ENCODE measurements at regions not wholly inside any gene's neighbourhood (a gene's known extent, or its start where the extent isn't known, plus 50 kb on each side); places are given as distances from the start of the nearest gene placed in this dataset.

DNA sequence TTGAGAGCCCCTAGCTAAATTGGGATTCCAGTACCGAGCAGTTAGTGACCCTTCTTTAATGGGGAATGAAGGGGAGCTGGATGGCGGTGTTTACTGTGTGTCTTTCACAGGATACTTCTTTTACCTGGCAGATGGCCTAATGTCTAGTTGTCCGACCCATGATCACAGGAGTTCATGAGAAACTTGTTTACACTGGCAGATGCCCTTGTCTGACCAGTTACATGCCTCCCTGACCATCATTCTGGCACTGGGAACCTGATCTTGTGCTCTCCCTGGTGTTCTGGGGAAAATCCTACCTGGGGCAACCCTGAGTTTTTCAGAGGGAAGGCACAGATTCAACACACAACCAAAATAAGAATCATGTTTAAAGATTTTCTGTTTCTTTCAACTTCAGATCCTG is 120.1 kb upstream of the SLC13A1 start:
- DNase-seq (ENCODE audit: low spot score in 2 of 2) = no peak
- intact Hi-C loops (cut with DNase I; ENCODE audit: low total_unique reads) = no loop called here
- H3K4me3 ChIP-seq (ENCODE audit: low read depth, poor library complexity, severe bottlenecking) = no peak overlapping the region
- WGBS, 2 donors = 81 to 87% methylated on average over 3 of the region's 3 CpGs
- TF ChIP-seq POLR2A (IDR thresholded peaks at IDR 0.05) = no peak
- TF ChIP-seq, protein P1, sequence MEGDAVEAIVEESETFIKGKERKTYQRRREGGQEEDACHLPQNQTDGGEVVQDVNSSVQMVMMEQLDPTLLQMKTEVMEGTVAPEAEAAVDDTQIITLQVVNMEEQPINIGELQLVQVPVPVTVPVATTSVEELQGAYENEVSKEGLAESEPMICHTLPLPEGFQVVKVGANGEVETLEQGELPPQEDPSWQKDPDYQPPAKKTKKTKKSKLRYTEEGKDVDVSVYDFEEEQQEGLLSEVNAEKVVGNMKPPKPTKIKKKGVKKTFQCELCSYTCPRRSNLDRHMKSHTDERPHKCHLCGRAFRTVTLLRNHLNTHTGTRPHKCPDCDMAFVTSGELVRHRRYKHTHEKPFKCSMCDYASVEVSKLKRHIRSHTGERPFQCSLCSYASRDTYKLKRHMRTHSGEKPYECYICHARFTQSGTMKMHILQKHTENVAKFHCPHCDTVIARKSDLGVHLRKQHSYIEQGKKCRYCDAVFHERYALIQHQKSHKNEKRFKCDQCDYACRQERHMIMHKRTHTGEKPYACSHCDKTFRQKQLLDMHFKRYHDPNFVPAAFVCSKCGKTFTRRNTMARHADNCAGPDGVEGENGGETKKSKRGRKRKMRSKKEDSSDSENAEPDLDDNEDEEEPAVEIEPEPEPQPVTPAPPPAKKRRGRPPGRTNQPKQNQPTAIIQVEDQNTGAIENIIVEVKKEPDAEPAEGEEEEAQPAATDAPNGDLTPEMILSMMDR (IDR thresholded peaks at IDR 0.05) = no peak

DNA sequence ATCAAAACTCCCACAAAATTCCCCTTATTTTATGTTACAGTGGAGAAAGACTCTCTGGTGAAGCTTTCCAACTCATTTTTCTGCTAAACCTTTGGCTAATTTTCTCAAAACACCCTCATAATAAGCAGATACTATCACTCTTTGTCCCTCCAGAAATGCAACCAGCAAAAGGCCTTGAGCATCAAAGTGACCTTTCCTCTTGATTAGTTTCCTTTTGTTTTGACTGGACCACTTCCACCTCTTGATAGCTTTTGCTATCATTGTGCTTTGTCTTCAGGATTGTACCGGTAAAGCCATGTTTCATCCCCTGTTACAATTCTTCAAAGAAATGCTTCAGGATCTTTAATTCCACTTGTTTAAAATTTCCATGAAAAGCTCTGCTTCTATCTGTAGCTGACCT is 115.1 kb upstream of the SLC13A1 start:
- H3K4me3 ChIP-seq (ENCODE audit: low read depth, poor library complexity, severe bottlenecking) = no peak overlapping the region
- DNase-seq (ENCODE audit: low spot score in 2 of 2) = no peak
- TF ChIP-seq POLR2A (IDR thresholded peaks at IDR 0.05) = no peak
- TF ChIP-seq, protein P1 (IDR thresholded peaks at IDR 0.05) = no peak
- intact Hi-C loops (cut with DNase I; ENCODE audit: low total_unique reads) = no loop called here
- WGBS, 2 donors = 67 to 81% methylated on average over 1 of the region's 1 CpG

DNA sequence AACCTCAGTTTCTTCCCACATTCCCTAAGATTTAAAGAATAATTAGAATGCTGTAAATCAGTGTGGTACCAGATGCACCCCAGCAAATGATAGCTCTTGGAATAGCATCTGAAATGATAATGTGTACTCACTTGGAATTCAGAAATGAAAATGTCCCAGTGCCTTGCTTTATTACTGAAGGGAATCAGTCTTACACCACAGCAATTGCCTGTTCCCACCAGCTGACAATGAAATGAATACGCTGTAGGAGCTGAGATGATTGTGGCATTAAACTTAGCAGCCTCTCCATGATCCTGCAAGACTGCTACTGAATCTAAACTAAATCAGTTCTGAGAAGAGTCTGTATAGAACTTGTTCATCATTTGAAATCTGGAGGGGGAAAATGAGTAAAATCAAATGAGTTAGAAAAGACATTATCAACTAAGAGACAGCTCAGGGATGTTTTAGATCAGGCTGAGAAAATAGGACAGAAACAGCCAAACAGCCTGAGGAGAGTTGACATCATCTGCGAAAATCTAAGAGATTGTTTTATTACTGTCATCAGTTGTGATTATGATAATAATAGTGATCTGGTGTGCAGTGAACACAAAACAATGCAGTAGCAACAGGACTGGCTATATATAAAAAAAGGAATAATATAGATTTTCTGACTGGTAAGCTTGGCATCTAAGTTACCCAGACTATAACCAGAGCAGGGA is 108.6 kb upstream of the SLC13A1 start:
- no peak for DNase-seq (ENCODE audit: low spot score in 2 of 2)
- intact Hi-C loops (cut with DNase I; ENCODE audit: low total_unique reads) = no loop called here
- 85 to 87% methylated on average over 2 of the region's 2 CpGs for WGBS, 2 donors
- H3K4me3 ChIP-seq (ENCODE audit: low read depth, poor library complexity, severe bottlenecking) = no peak overlapping the region
- no peak for TF ChIP-seq POLR2A (IDR thresholded peaks at IDR 0.05)
- TF ChIP-seq, protein P1 (IDR thresholded peaks at IDR 0.05) = no peak

DNA sequence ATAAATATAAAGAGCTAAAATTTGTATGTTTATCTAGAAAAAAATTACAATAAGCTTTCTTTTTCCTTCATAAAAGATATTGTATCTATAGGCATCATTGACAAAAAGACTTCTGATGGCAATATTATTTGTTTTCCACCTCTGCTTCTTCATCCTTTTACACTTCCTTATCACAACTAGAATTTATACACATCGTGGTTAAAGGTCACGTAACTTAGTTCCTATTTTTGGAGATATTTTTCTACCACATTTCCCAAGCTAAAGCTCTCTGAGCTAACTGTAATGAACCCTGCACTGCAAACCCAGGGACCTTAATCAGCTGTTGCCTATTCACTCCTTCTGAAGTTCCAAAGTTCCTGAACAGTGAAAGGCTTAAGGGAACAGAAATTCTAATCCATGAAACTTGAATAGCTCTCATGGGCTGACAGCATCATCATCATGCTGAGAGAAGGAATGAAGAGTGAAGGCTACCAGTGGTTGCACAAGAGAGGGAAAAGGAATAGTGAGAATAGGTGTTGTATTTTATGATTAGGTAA is 106.1 kb upstream of the SLC13A1 start:
- intact Hi-C loops (cut with DNase I; ENCODE audit: low total_unique reads) = no loop called here
- TF ChIP-seq, protein P1 (IDR thresholded peaks at IDR 0.05) = no peak
- TF ChIP-seq POLR2A (IDR thresholded peaks at IDR 0.05) = no peak
- no peak for DNase-seq (ENCODE audit: low spot score in 2 of 2)
- H3K4me3 ChIP-seq (ENCODE audit: low read depth, poor library complexity, severe bottlenecking) = no peak overlapping the region
- 66 to 74% methylated on average over 2 of the region's 2 CpGs for WGBS, 2 donors

DNA sequence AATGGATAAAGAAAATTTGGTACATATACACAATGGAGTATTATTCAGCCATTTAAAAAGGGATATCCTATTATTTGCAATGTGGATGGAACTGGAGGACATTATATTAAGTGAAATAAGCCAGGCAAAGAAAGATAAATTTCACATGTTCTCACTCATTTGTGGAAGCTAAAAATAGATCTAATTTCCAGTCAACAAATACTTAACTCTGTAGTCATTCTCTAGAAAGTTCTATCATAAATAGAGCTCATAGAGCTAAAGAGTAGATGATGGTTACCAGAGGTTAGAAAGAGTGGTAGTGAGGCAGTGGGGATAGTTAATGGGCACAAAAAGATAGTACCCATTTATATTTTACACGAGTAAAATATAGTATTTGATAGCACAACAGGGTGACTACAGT is 104.2 kb upstream of the SLC13A1 start:
- DNase-seq (ENCODE audit: low spot score in 2 of 2) = no peak
- WGBS, 2 donors = 70 to 77% methylated on average over 1 of the region's 1 CpG
- TF ChIP-seq POLR2A (IDR thresholded peaks at IDR 0.05) = no peak
- TF ChIP-seq, protein P1 (IDR thresholded peaks at IDR 0.05) = no peak
- no peak overlapping the region for H3K4me3 ChIP-seq (ENCODE audit: low read depth, poor library complexity, severe bottlenecking)
- intact Hi-C loops (cut with DNase I; ENCODE audit: low total_unique reads) = no loop called here

DNA sequence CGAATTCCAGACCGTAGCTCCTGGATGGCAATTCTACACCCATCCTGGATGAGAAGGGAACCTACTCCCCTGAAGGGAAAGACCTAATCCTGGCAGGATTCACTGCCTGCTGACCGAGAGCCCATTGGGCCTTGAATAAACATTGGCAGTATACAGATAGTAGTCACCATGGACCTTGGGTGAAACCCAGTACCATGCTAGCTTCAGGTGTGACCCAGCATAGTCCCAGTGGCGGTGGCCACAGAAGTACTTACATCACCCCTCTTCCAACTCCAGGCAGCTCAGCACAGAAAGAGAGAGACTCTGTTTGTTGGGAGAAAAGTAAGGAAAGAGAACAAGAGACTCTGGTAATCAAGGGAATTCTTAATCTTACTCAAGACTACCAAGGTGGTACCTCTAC is 97.2 kb upstream of the SLC13A1 start:
- H3K4me3 ChIP-seq (ENCODE audit: low read depth, poor library complexity, severe bottlenecking) = no peak overlapping the region
- DNase-seq (ENCODE audit: low spot score in 2 of 2) = peak in 1 of 2 donors; percentile 59
- TF ChIP-seq, protein P1 (IDR thresholded peaks at IDR 0.05) = no peak
- TF ChIP-seq POLR2A (IDR thresholded peaks at IDR 0.05) = no peak
- intact Hi-C loops (cut with DNase I; ENCODE audit: low total_unique reads) = no loop called here
- WGBS, 2 donors = 91 to 94% methylated on average over 4 of the region's 4 CpGs
